MCF 10A (cell line): ENCODE measurements at regions not wholly inside any gene's neighbourhood (a gene's known extent, or its start where the extent isn't known, plus 50 kb on each side); places are given as distances from the start of the nearest gene placed in this dataset.

Experiments used
- BruUV-seq: library from RNA; stranded (reverse); fragments of 400-500 nt; replicated peaks from 2 replicates; lab custom pipeline; 2021; lab: Mats Ljungman, UMichigan
- CTCF ChIA-PET: fragments of 300-600 bp; sonication (Branson Sonifier 250); formaldehyde crosslinking; extraction: SDS; loops from one replicate; lab custom pipeline; 2021; ENCODE audit warnings: antibody characterized with exemption, inconsistent platforms; lab: Yijun Ruan, JAX
- POLR2A ChIA-PET: fragments of 300-600, 350-650 bp; sonication (Branson Sonifier 250); formaldehyde crosslinking; extraction: SDS; loops from one replicate; lab custom pipeline; 2020; ENCODE audit warnings: antibody characterized with exemption, inconsistent platforms; lab: Yijun Ruan, JAX
- DNase-seq: peaks from one replicate; pipeline ENCODE4 v3.0.0-alpha.2; 2018; ENCODE audit not compliant: unreplicated experiment
- H3K27ac Mint-ChIP-seq: one replicate; pipeline ENCODE4 v1.8.0; 2022; ENCODE audit warnings: mild to moderate bottlenecking, low read depth, mixed read lengths; ENCODE audit not compliant: unreplicated experiment
- H3K27me3 Mint-ChIP-seq: one replicate; pipeline ENCODE4 v1.8.0; 2022; ENCODE audit warnings: mixed read lengths; ENCODE audit not compliant: insufficient read depth, unreplicated experiment
- H3K36me3 Mint-ChIP-seq: one replicate; pipeline ENCODE4 v1.8.0; 2022; ENCODE audit warnings: mild to moderate bottlenecking, moderate library complexity, mixed read lengths; ENCODE audit not compliant: insufficient read depth, unreplicated experiment
- H3K4me1 Mint-ChIP-seq: one replicate; pipeline ENCODE4 v1.8.0; 2022; ENCODE audit warnings: mixed read lengths; ENCODE audit not compliant: insufficient read depth, unreplicated experiment
- H3K4me3 Mint-ChIP-seq: one replicate; pipeline ENCODE4 v1.8.0; 2022; ENCODE audit warnings: mild to moderate bottlenecking, moderate library complexity, mixed read lengths; ENCODE audit not compliant: unreplicated experiment
- H3K9me3 Mint-ChIP-seq: one replicate; pipeline ENCODE4 v1.8.0; 2022; ENCODE audit warnings: mixed read lengths; ENCODE audit not compliant: unreplicated experiment
- CTCF ChIP-seq: fragments of 200-600 bp; IDR thresholded peaks from one replicate; pipeline ENCODE4 v1.8.0; 2022; ENCODE audit warnings: antibody characterized with exemption, mild to moderate bottlenecking; ENCODE audit not compliant: unreplicated experiment
- intact Hi-C: fragments of 100-400 bp; cut with micrococcal nuclease; formaldehyde crosslinking; loops from 2 replicates; pipeline ENCODE4 v1.14.1; 2022

GRCh38 chr7:38002689-38003088 lies 82.2 kb downstream of the EPDR1 start:
- no peaks in the 10 kb centered on the region for H3K36me3 Mint-ChIP-seq
- TF ChIP-seq CTCF, result no peak
- intact Hi-C loops, result no loop called here
- ChIA-PET POLR2A (no interaction called here), CTCF (no interaction called here)
- H3K27me3 Mint-ChIP-seq, result peaks cover 12% of the 10 kb centered on the region
- H3K9me3 Mint-ChIP-seq, result peaks cover 8% of the 10 kb centered on the region
- H3K4me1 Mint-ChIP-seq, result no peaks in the 10 kb centered on the region
- no peak overlapping the region for H3K27ac Mint-ChIP-seq
- H3K4me3 Mint-ChIP-seq, result no peak overlapping the region
- BruUV-seq, result no TSS peak
- no peak for DNase-seq

- no peak for TF ChIP-seq CTCF
Observed at GRCh38 chr7:38006559-38006958, 86.1 kb downstream of the EPDR1 start.

GRCh38 chr7:38007096-38007495 lies 86.7 kb downstream of the EPDR1 start:
- H3K27me3 Mint-ChIP-seq, result peaks cover 38% of the 10 kb centered on the region
- H3K36me3 Mint-ChIP-seq, result no peaks in the 10 kb centered on the region
- no peak for TF ChIP-seq CTCF
- POLR2A ChIA-PET, result no interaction called here
- H3K4me3 Mint-ChIP-seq, result no peak overlapping the region
- H3K4me1 Mint-ChIP-seq, result no peaks in the 10 kb centered on the region
- DNase-seq, result no peak
- no TSS peak for BruUV-seq
- H3K27ac Mint-ChIP-seq, result no peak overlapping the region
- H3K9me3 Mint-ChIP-seq, result peaks cover 14% of the 10 kb centered on the region
- CTCF ChIA-PET, result interaction anchor here (0.9 to 1.4 kb wide), 2 partner anchors 17 to 64 kb away, joined by 3 read pairs; no protein-coding TSS in a partner anchor
- intact Hi-C loops, result no loop called here

More at GRCh38 chr7:38006559-38006958, 86.1 kb downstream of the EPDR1 start:
- H3K36me3 Mint-ChIP-seq, result no peaks in the 10 kb centered on the region
- H3K4me1 Mint-ChIP-seq, result no peaks in the 10 kb centered on the region
- peaks cover 38% of the 10 kb centered on the region for H3K27me3 Mint-ChIP-seq
- no peak for DNase-seq
- intact Hi-C loops, result no loop called here
- no TSS peak for BruUV-seq
- H3K9me3 Mint-ChIP-seq, result peaks cover 17% of the 10 kb centered on the region
- no peak overlapping the region for H3K4me3 Mint-ChIP-seq
- no peak overlapping the region for H3K27ac Mint-ChIP-seq
- ChIA-PET CTCF (interaction anchor here (0.6 kb wide), 2 partner anchors 508 to 1978 kb away, joined by 3 to 5 read pairs; no protein-coding TSS in a partner anchor), POLR2A (no interaction called here)

- TF ChIP-seq CTCF, result no peak
- Mint-ChIP-seq H3K27ac (no peak overlapping the region), H3K36me3 (no peaks in the 10 kb centered on the region), H3K4me3 (no peak overlapping the region), H3K4me1 (no peaks in the 10 kb centered on the region), H3K9me3 (peaks cover 9% of the 10 kb centered on the region), H3K27me3 (peaks cover 63% of the 10 kb centered on the region)
- POLR2A ChIA-PET, result interaction anchor here (0.7 kb wide), 1 partner anchor 48 kb away, joined by 3 read pairs; no protein-coding TSS in a partner anchor
- CTCF ChIA-PET, result no interaction called here
- BruUV-seq, result no TSS peak
- no peak for DNase-seq
- intact Hi-C loops, result no loop called here
Observed at GRCh38 chr7:38013246-38013645, 92.8 kb downstream of the EPDR1 start.
